AG09309 (cell line): ENCODE measurements at regions not wholly inside any gene's neighbourhood (a gene's known extent, or its start where the extent isn't known, plus 50 kb on each side); places are given as distances from the start of the nearest gene placed in this dataset.

Experiments used
- DNase-seq: peaks from one replicate; pipeline ENCODE4 v3.0.0-alpha.2; 2010; ENCODE audit warnings: low read depth
- H3K4me3 ChIP-seq: 2 replicates; pipeline ENCODE4 v1.5.1; 2011; ENCODE audit warnings: mild to moderate bottlenecking, low read depth, low read length, moderate library complexity; ENCODE audit not compliant: control insufficient read depth
- TF ChIP-seq, protein P1 (sequence below): IDR thresholded peaks from 2 replicates; pipeline ENCODE4 v1.5.1; 2011; ENCODE audit warnings: mild to moderate bottlenecking, low read depth, low read length, inconsistent platforms; ENCODE audit not compliant: insufficient read depth, control insufficient read depth; ENCODE audit errors: missing control alignments

DNA sequence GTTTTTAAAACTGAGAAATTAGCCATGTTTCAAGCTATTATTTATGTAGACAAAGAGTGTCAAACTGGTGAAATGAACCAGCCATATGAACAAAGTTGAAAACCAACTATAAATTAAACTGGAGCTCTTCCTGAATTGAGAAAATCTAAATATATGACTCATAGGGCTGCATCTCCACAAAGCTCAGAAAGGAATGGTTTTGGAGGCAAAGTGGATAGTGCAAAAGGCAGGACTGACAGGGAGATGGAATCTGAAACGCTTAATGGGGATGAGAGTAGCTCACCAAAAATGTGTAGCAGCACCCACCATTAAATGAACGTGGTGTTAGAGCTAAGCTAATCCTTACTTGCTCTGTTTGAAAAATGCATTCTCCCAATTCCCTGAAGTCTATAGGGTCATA, 1066.0 kb downstream of the AGBL1 start:
- TF ChIP-seq, protein P1, sequence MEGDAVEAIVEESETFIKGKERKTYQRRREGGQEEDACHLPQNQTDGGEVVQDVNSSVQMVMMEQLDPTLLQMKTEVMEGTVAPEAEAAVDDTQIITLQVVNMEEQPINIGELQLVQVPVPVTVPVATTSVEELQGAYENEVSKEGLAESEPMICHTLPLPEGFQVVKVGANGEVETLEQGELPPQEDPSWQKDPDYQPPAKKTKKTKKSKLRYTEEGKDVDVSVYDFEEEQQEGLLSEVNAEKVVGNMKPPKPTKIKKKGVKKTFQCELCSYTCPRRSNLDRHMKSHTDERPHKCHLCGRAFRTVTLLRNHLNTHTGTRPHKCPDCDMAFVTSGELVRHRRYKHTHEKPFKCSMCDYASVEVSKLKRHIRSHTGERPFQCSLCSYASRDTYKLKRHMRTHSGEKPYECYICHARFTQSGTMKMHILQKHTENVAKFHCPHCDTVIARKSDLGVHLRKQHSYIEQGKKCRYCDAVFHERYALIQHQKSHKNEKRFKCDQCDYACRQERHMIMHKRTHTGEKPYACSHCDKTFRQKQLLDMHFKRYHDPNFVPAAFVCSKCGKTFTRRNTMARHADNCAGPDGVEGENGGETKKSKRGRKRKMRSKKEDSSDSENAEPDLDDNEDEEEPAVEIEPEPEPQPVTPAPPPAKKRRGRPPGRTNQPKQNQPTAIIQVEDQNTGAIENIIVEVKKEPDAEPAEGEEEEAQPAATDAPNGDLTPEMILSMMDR: no peak
- no peak overlapping the region for H3K4me3 ChIP-seq
- no peak for DNase-seq

DNA sequence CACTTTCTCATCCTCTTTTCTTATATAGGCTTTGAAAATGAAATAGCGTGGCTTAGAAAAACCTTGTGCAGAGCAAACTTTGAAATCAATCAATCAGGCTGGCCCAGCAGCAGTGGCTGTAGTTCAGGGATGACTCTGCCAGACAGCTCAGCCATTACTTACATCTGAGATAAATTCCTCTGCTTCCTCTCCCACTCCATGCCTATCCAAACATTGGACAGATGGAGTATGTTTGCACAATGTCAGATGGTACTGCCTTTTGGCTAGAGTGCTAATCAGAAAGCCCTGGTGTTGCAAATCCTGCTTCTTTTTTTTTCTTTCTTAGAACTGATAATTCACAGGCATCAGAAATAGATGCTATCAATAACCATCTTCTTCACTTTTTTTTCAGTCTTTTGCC, 1065.1 kb downstream of the AGBL1 start:
- peak; percentile 3 for DNase-seq
- TF ChIP-seq, protein P1: no peak

DNA sequence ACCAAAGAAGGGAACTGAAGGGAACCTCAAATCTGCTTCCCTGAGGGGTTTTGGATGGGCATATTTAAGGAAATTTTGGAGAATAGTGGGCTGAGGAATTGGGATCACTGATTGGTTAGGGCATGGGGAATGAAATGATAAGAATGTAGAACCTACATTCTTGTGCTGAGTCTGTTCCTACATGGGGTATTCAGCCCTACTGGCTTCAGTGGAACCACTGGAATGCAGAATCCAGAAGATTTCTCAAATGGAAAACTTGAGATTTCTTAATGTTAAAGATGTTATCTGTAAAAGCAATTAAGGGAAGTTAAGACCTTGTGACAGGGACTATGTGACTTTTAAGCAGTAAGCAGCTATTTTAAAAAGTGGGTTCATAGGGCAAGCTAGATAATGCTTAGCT, 1062.4 kb downstream of the AGBL1 start:
- DNase-seq: no peak
- TF ChIP-seq, protein P1: no peak
- no peak overlapping the region for H3K4me3 ChIP-seq

More for the DNA sequence above, 1065.1 kb downstream of the AGBL1 start:
- H3K4me3 ChIP-seq: no peak overlapping the region

DNA sequence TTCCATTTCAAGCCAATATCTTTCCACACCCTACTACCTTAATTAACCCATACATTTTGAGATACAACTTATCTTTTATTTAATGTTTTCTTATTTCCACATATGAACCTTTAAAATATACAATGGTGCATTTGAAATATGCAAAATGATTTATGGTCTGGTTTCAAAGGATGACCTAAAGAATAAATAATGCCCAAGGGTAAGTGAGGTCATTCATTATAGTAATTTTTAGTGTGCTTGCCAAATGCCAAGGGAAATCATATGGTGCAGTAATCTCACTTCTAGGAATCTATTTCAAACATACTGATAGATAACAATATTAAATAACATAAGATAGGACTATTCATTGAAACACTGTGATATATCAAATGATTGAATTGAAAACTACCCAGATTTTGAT, 1055.4 kb downstream of the AGBL1 start:
- no peak for DNase-seq
- no peak overlapping the region for H3K4me3 ChIP-seq
- TF ChIP-seq, protein P1: no peak

DNA sequence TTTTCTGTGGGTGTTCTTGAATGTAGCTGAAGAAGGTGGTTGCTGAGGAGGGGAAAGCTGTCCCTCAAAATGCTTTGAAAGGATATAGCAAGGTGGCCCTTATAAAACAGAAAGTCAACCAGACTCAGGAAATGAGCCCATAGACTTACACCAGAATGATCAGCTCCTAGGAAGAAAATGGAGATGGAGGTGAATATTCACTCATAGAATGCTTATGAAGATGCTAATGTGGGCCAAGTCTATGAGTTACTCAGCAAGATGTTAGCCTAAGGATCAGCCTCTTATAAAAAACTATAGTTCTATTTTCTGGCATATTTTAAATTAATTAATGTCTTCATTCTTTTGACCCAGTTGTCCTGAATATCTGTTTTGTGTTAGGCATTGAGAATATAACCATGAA, 1054.0 kb downstream of the AGBL1 start:
- DNase-seq: no peak
- no peak overlapping the region for H3K4me3 ChIP-seq
- TF ChIP-seq, protein P1: no peak

DNA sequence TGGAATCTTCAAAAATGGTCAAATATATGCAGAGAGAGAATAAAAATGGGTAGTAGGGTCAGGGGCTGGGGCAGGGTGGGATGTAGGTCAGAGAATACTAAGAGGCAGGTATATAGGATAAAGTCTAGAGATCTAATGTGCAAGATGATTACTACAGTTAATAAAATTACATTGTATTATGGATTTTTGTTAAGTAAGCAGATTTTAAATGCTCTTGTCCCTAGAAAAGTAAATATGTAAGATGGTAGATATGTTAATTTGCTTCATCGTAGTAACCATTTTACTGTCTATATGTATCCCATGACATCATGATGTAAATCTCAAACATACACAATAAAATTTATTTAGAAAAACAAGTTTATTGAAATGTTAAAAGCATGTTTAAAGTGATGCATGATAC, 1051.4 kb downstream of the AGBL1 start:
- no peak for DNase-seq
- TF ChIP-seq, protein P1: no peak
- no peak overlapping the region for H3K4me3 ChIP-seq

DNA sequence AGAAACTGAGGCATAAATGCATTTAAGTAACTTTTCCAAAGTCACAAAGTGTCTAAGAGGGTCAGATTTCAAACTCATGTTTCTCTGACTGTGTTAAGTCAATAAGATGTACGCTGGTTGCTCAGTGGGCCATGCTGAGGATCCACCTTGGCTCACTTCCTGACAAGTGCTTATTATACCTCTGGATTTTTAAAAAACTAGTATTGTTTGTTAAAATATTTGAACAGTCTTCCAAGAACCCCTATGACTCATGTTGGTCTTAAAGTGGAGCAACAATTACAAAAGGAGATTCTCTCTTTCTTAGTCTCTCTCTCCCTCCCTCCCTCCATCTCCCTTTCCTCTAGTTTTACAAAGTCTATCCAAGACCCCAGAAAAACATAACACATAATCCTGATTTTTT, 1050.2 kb downstream of the AGBL1 start:
- TF ChIP-seq, protein P1: no peak
- no peak overlapping the region for H3K4me3 ChIP-seq
- DNase-seq: no peak
